Bronchial epithelial cell (primary cell): ENCODE measurements at regions not wholly inside any gene's neighbourhood (a gene's known extent, or its start where the extent isn't known, plus 50 kb on each side); places are given as distances from the start of the nearest gene placed in this dataset.

Experiments used
- DNase-seq: peaks from one replicate; pipeline ENCODE4 v3.0.0-alpha.2; 2010; ENCODE audit warnings: low read depth
- FAIRE-seq: peaks from 2 replicates; lab custom pipeline; 2011; peaks lifted over from hg19 to GRCh38; lab: Jason Lieb, UNC
- H3K27me3 ChIP-seq: 2 replicates; pipeline ENCODE4 v1.5.1; 2011; ENCODE audit warnings: low read length; ENCODE audit not compliant: control insufficient read depth, insufficient read depth
- H3K36me3 ChIP-seq: 2 replicates; pipeline ENCODE4 v1.5.1; 2011; ENCODE audit warnings: low read length; ENCODE audit not compliant: control insufficient read depth, insufficient read depth
- H3K4me3 ChIP-seq: 2 replicates; pipeline ENCODE4 v1.5.1; 2011; ENCODE audit warnings: mild to moderate bottlenecking, low read depth, low read length, control low read depth
- CTCF ChIP-seq: IDR thresholded peaks from 2 replicates; pipeline ENCODE4 v1.5.1; 2011; ENCODE audit warnings: mild to moderate bottlenecking, moderate library complexity, low read length, control low read depth, inconsistent platforms; ENCODE audit not compliant: insufficient read depth, severe bottlenecking

- TF ChIP-seq CTCF, result no peak
- Histone ChIP-seq H3K4me3 (no peak overlapping the region), H3K36me3 (no peaks in the 10 kb centered on the region), H3K27me3 (no peaks in the 10 kb centered on the region)
- no peak for DNase-seq
- no peak for FAIRE-seq
Observed at GRCh38 chr2:125593036-125593435, 1062.9 kb upstream of the GYPC start.

- Histone ChIP-seq H3K27me3 (no peaks in the 10 kb centered on the region), H3K4me3 (no peak overlapping the region), H3K36me3 (no peaks in the 10 kb centered on the region)
- TF ChIP-seq CTCF, result no peak
- no peak for DNase-seq
- no peak for FAIRE-seq
Observed at GRCh38 chr2:125596612-125597011, 1059.3 kb upstream of the GYPC start.

- no peaks in the 10 kb centered on the region for H3K36me3 ChIP-seq
- DNase-seq (no peak), FAIRE-seq (no peak)
- H3K27me3 ChIP-seq, result no peaks in the 10 kb centered on the region
- no peak overlapping the region for H3K4me3 ChIP-seq
- no peak for TF ChIP-seq CTCF
Observed at GRCh38 chr2:125615438-125615837, 1040.5 kb upstream of the GYPC start.

- no peak for TF ChIP-seq CTCF
Observed at GRCh38 chr2:125630377-125630776, 1025.6 kb upstream of the GYPC start.

GRCh38 chr2:125634662-125635061, 1021.3 kb upstream of the GYPC start:
- no peak for FAIRE-seq

More at GRCh38 chr2:125630377-125630776, 1025.6 kb upstream of the GYPC start:
- no peak for FAIRE-seq
- Histone ChIP-seq H3K36me3 (no peaks in the 10 kb centered on the region), H3K4me3 (no peak overlapping the region), H3K27me3 (no peaks in the 10 kb centered on the region)
- DNase-seq, result no peak

More at GRCh38 chr2:125634662-125635061, 1021.3 kb upstream of the GYPC start:
- no peak for DNase-seq
- no peak for TF ChIP-seq CTCF
- H3K36me3 ChIP-seq, result no peaks in the 10 kb centered on the region
- H3K27me3 ChIP-seq, result no peaks in the 10 kb centered on the region
- no peak overlapping the region for H3K4me3 ChIP-seq
